C4-2B (cell line): ENCODE measurements at regions not wholly inside any gene's neighbourhood (a gene's known extent, or its start where the extent isn't known, plus 50 kb on each side); places are given as distances from the start of the nearest gene placed in this dataset.

Source experiments
- ZFX ChIP-seq: fragments of 450-650 bp; IDR thresholded peaks from 2 replicates; pipeline ENCODE4 v1.6.1; 2017
- TF ChIP-seq, protein P1 (sequence below): fragments of 450-650 bp; conservative IDR thresholded peaks from 2 replicates; pipeline ENCODE4 v1.5.1; 2017; ENCODE audit warnings: mild to moderate bottlenecking

DNA sequence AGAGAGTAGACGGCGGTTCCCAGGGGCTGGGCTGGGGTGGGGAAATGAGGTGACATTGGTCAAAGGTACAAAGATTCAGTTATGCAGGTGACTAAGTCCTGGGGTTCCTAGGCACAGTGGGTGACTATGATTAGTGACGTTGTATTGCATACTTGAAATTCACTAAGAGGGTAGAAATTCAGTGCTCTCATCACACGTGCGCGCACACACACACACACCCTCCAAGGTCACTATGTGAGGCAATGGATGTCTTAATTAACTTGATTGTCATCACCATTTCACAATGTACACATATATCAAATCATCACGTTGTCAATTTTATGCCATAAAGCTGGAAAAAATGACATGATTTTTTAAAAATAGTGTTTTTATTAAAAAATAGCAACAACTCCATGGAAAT is 92.9 kb upstream of the ALKAL2 start:
- TF ChIP-seq, protein P1, sequence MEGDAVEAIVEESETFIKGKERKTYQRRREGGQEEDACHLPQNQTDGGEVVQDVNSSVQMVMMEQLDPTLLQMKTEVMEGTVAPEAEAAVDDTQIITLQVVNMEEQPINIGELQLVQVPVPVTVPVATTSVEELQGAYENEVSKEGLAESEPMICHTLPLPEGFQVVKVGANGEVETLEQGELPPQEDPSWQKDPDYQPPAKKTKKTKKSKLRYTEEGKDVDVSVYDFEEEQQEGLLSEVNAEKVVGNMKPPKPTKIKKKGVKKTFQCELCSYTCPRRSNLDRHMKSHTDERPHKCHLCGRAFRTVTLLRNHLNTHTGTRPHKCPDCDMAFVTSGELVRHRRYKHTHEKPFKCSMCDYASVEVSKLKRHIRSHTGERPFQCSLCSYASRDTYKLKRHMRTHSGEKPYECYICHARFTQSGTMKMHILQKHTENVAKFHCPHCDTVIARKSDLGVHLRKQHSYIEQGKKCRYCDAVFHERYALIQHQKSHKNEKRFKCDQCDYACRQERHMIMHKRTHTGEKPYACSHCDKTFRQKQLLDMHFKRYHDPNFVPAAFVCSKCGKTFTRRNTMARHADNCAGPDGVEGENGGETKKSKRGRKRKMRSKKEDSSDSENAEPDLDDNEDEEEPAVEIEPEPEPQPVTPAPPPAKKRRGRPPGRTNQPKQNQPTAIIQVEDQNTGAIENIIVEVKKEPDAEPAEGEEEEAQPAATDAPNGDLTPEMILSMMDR = no peak
- no peak for TF ChIP-seq ZFX
